Body of pancreas (tissue), 4 donors: ENCODE measurements at regions not wholly inside any gene's neighbourhood (a gene's known extent, or its start where the extent isn't known, plus 50 kb on each side); places are given as distances from the start of the nearest gene placed in this dataset.
A peak's percentile ranks its signal among the peaks of the same experiment; 100 is the strongest.

Experiments
- ATAC-seq: fragments of 150-250 bp; one replicate; pipeline ENCODE4 v1.9.1; 2016
- DNase-seq, 4 donors: peaks; one replicate each; pipeline ENCODE4 v3.0.0-alpha.2; 2019
- H3K27ac ChIP-seq, 4 donors: fragments of 200-600 bp; sonication (generic); 1 replicate in 3 of 4; 2 replicates in 1 of 4; pipeline versions ENCODE4 v1.5.1 to v1.6.1; 2016 to 2019; ENCODE audit warnings: mild to moderate bottlenecking in 1 of 4, mixed read lengths in 1 of 4, moderate library complexity in 1 of 4
- H3K27me3 ChIP-seq, 2 donors: fragments of 200-600 bp; sonication (generic); one replicate each; pipeline ENCODE4 v1.6.0; 2016; ENCODE audit warnings: mild to moderate bottlenecking in 1 of 2
- H3K36me3 ChIP-seq, 2 donors: fragments of 200-600 bp; sonication (generic); replicated peaks in 1 of 2; 2 replicates each; pipeline ENCODE4 v1.5.1; 2016; ENCODE audit warnings: low read depth in 2 of 2; ENCODE audit not compliant: insufficient read depth in 1 of 2
- H3K4me1 ChIP-seq: fragments of 200-600 bp; sonication (generic); one replicate; pipeline ENCODE4 v1.6.0; 2016
- H3K4me3 ChIP-seq, 2 donors: fragments of 200-600 bp; sonication (generic); 1 replicate in 1 of 2; 2 replicates in 1 of 2; pipeline ENCODE4 v1.5.1; 2016 to 2019
- H3K9me3 ChIP-seq, 3 donors: fragments of 200-600 bp; sonication (generic); 1 replicate in 2 of 3; 2 replicates in 1 of 3; pipeline ENCODE4 v1.5.1; 2016
- POLR2A ChIP-seq, 3 donors: fragments of 450-650 bp; IDR thresholded peaks; one replicate each; pipeline ENCODE4 v1.6.1; 2016; ENCODE audit warnings: antibody characterized with exemption in 3 of 3, mild to moderate bottlenecking in 2 of 3
- WGBS, 2 donors: methylation state at CpG; one replicate each; pipeline ENCODE4 v1.1.5; 2017; 5-methylcytosine and 5-hydroxymethylcytosine counted together
- intact Hi-C: fragments of 100-400 bp; cut with DNase I; formaldehyde crosslinking; loops from one replicate; pipeline ENCODE4 v1.15.1; 2023
- TF ChIP-seq, protein P1 (sequence below), 7 experiments: fragments of 450-650 bp in 4 of 7; fragments of 200-600 bp in 3 of 7; sonication (generic) in 3 of 7; IDR thresholded peaks; one replicate each; pipeline ENCODE4 v1.5.1; 2016 to 2019; ENCODE audit warnings: antibody characterized with exemption in 7 of 7

DNA sequence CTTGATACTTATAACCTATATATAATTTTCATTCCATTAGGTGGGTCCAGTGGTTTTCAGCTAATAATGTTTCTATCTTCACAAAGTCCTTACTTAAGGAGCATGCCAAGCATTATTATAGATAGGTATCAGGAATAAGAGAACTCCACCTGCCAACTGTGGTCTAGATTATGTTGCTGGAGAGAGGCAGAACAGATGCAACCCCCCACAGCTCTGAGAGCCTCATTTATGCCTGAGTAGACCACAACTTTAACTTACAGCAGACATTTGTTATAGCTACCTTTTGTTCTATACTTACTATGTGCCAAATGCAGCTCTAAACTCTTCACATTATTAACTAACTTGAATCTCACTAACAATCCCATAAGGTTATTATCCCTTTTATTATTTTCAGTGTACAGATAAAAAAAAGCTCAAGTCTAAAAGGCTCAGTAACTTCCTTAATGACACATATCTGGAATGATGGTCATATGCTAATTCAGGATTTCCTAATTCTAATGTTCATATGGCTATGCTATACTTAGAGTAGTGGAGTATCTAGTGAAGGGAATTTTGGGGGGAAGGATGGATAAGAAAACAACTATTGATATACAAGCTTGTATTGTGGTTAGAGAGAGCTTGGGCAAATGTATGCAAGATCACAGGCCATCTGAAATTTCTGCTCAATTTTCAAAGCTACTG is 119.1 kb upstream of the RND3 start:
- no peak for TF ChIP-seq POLR2A (IDR thresholded peaks at IDR 0.05)
- TF ChIP-seq, protein P1, sequence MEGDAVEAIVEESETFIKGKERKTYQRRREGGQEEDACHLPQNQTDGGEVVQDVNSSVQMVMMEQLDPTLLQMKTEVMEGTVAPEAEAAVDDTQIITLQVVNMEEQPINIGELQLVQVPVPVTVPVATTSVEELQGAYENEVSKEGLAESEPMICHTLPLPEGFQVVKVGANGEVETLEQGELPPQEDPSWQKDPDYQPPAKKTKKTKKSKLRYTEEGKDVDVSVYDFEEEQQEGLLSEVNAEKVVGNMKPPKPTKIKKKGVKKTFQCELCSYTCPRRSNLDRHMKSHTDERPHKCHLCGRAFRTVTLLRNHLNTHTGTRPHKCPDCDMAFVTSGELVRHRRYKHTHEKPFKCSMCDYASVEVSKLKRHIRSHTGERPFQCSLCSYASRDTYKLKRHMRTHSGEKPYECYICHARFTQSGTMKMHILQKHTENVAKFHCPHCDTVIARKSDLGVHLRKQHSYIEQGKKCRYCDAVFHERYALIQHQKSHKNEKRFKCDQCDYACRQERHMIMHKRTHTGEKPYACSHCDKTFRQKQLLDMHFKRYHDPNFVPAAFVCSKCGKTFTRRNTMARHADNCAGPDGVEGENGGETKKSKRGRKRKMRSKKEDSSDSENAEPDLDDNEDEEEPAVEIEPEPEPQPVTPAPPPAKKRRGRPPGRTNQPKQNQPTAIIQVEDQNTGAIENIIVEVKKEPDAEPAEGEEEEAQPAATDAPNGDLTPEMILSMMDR (IDR thresholded peaks at IDR 0.05) = no peak
- ATAC-seq (no peak), DNase-seq (no peak)
- intact Hi-C loops = no loop called here
- H3K4me3 ChIP-seq = no peak overlapping the region
- no peaks in the 10 kb centered on the region for H3K36me3 ChIP-seq
- H3K27ac ChIP-seq = no peak overlapping the region
- H3K27me3 ChIP-seq = no peaks in the 10 kb centered on the region
- no peaks in the 10 kb centered on the region for H3K4me1 ChIP-seq
- no peaks in the 10 kb centered on the region for H3K9me3 ChIP-seq

DNA sequence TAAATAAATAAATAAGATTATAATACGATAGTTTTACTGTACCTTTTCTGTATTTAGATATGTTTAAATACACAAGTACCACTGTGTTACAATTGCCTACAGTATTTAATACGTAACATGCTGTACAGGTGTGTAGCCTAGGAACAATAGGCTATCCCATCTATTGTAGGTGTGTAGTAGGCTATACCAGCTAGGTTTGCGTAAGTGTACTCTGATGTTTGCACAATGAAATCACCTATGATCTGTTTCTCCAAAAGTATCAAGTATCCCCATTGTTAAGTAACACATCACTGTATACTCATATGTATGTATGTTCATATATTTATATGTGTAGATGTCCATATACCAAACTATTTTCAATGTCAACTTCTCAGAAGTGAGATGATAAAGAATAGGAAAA is 118.2 kb upstream of the RND3 start:
- no peak for TF ChIP-seq POLR2A (IDR thresholded peaks at IDR 0.05)
- TF ChIP-seq, protein P1 (IDR thresholded peaks at IDR 0.05) = no peak
- Histone ChIP-seq H3K27me3 (no peaks in the 10 kb centered on the region), H3K9me3 (no peaks in the 10 kb centered on the region), H3K4me1 (no peaks in the 10 kb centered on the region), H3K27ac (no peak overlapping the region), H3K4me3 (no peak overlapping the region), H3K36me3 (no peaks in the 10 kb centered on the region)
- DNase-seq = no peak
- 89% methylated on average over 3 of the region's 3 CpGs for WGBS, 2 donors
- no peak for ATAC-seq
- intact Hi-C loops = no loop called here

DNA sequence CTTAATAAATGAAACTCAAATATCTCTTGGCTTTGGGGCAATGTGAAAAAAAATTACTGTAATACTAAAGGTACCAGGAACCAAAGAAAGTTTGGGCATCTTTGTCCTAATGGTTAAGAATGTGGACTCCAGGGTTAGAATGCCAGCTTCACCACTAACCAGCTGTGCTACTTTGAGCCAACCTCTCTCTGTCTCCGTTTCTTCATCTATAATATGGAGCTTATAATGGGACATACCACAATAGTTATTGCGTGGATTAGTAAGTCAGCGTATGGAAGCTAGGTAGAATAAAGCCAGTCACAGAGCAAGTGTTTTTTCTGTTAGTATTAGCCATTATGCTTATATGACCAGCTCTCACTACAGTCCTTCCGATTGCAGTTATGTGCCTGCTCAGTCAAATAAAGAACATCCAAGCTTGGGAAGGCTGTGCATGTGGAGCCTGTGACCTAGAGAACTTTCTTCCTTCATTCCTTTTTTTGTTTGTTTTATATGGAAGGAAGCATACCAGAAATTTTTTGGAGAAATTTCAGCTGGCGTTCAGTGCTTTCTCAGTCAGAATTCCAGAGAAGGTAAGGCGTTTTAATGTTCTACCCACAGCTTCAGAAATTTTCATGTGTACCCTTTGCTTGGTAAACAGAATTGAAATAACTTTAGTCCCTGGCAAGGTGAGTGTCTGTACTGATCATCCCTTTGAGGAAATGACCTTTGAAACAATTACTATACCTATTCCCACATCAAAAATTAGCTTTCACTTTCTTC is 114.0 kb upstream of the RND3 start:
- TF ChIP-seq, protein P1 (IDR thresholded peaks at IDR 0.05) = no peak
- no peak for TF ChIP-seq POLR2A (IDR thresholded peaks at IDR 0.05)
- no peak for DNase-seq
- 40 to 43% methylated on average over 6 of the region's 6 CpGs for WGBS, 2 donors
- no peak overlapping the region for H3K4me3 ChIP-seq
- H3K27me3 ChIP-seq = no peaks in the 10 kb centered on the region
- intact Hi-C loops = no loop called here
- H3K36me3 ChIP-seq = no peaks in the 10 kb centered on the region
- H3K4me1 ChIP-seq = no peaks in the 10 kb centered on the region
- H3K9me3 ChIP-seq = no peaks in the 10 kb centered on the region
- H3K27ac ChIP-seq = peak overlapping the region in 1 of 4 donors; percentile 29
- peak; percentile 58 for ATAC-seq

DNA sequence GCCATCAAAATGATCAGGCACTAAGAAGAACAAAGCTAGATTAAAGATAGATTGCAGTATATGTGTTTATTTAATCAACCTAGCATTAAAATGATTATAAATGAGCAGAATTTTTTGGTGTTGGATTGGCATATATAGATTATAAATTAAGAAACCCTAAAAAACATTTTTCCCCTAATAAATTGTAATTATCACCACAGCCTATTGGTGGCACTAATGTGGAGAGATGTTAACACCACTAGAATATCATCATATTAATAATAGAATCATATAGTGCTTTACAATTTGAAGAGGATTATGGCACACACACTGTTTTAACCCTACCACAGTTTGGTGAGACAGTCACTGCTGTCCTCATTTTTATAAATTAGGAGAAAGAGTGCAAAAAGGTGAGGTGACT is 112.4 kb upstream of the RND3 start:
- intact Hi-C loops = no loop called here
- Histone ChIP-seq H3K4me1 (no peaks in the 10 kb centered on the region), H3K9me3 (no peaks in the 10 kb centered on the region), H3K36me3 (no peaks in the 10 kb centered on the region), H3K27me3 (no peaks in the 10 kb centered on the region), H3K4me3 (no peak overlapping the region), H3K27ac (no peak overlapping the region)
- DNase-seq (no peak), ATAC-seq (no peak)
- no peak for TF ChIP-seq POLR2A (IDR thresholded peaks at IDR 0.05)
- TF ChIP-seq, protein P1 (IDR thresholded peaks at IDR 0.05) = no peak

DNA sequence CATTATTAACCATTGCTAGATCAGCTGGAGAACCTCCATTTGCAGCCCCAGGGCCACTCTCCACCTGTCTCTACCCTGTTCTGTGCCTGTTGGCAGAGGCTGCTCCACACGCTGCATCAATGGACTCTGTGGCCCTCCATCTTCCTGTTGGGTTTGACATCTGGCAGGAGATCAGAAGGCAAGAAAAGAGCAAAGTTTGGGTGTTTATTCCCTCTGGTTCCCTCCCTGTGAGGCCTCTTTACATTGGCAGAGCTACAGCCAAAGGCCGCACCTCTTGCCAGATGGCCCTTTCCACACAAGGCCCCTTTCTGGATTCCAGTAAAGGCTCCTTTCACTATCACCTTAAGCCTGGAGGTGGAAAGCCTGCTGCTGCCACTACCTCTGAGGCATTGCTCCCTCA is 110.9 kb upstream of the RND3 start:
- DNase-seq = peak in 2 of 4 donors; percentile 14 to 46
- no peak for ATAC-seq

More for the DNA sequence above, 110.9 kb upstream of the RND3 start:
- Histone ChIP-seq H3K4me1 (no peaks in the 10 kb centered on the region), H3K27me3 (no peaks in the 10 kb centered on the region), H3K4me3 (no peak overlapping the region), H3K9me3 (no peaks in the 10 kb centered on the region), H3K27ac (no peak overlapping the region), H3K36me3 (no peaks in the 10 kb centered on the region)
- intact Hi-C loops = no loop called here
- TF ChIP-seq, protein P1 (IDR thresholded peaks at IDR 0.05) = no peak
- no peak for TF ChIP-seq POLR2A (IDR thresholded peaks at IDR 0.05)
- 35 to 77% methylated on average over 2 of the region's 2 CpGs for WGBS, 2 donors
